ENCODE measurements at regions not wholly inside any gene's neighbourhood (a gene's known extent, or its start where the extent isn't known, plus 50 kb on each side); places are given as distances from the start of the nearest gene placed in this dataset.

- no peak for DNase-seq
Measured at GRCh38 chr20:41951615-41952014, 333.4 kb upstream of the CHD6 start.

- no peak for DNase-seq
Measured at GRCh38 chr20:41939659-41940058, 321.5 kb upstream of the CHD6 start.

GRCh38 chr20:41938353-41938752 is 320.2 kb upstream of the CHD6 start:
- no peak for DNase-seq

GRCh38 chr20:41935259-41935791 is 317.1 kb upstream of the CHD6 start:
- DNase-seq = no peak

- DNase-seq = no peak
Measured at GRCh38 chr20:41932431-41932830, 314.3 kb upstream of the CHD6 start.

GRCh38 chr20:41927655-41928054 is 309.5 kb upstream of the CHD6 start:
- no peak for DNase-seq

- DNase-seq = no peak
Measured at GRCh38 chr20:41927189-41927588, 309.0 kb upstream of the CHD6 start.

- DNase-seq = no peak
Measured at GRCh38 chr20:41925476-41925875, 307.3 kb upstream of the CHD6 start.

GRCh38 chr20:41923624-41924023 is 305.4 kb upstream of the CHD6 start:
- no peak for DNase-seq

GRCh38 chr20:41913146-41913545 is 295.0 kb upstream of the CHD6 start:
- no peak for DNase-seq

- no peak for DNase-seq
Measured at GRCh38 chr20:41910558-41910957, 292.4 kb upstream of the CHD6 start.

GRCh38 chr20:41905199-41905598 is 287.0 kb upstream of the CHD6 start:
- no peak for DNase-seq

- DNase-seq = no peak
Measured at GRCh38 chr20:41903586-41903985, 285.4 kb upstream of the CHD6 start.

GRCh38 chr20:41902346-41902745 is 284.2 kb upstream of the CHD6 start:
- DNase-seq = no peak

GRCh38 chr20:41900201-41900691 is 282.1 kb upstream of the CHD6 start:
- DNase-seq = no peak

- DNase-seq = no peak
Measured at GRCh38 chr20:41897708-41898107, 279.5 kb upstream of the CHD6 start.

- no peak for DNase-seq
Measured at GRCh38 chr20:41895241-41896032, 277.3 kb upstream of the CHD6 start.

GRCh38 chr20:41894255-41894963 is 276.2 kb upstream of the CHD6 start:
- DNase-seq = no peak

GRCh38 chr20:41892031-41892430 is 273.9 kb upstream of the CHD6 start:
- no peak for DNase-seq

GRCh38 chr20:41889844-41890224 is 271.7 kb upstream of the CHD6 start:
- DNase-seq = no peak

GRCh38 chr20:41889126-41889843 is 271.1 kb upstream of the CHD6 start:
- peak in 8 of 56 donors; percentile 1 to 10 (median 2) for DNase-seq

GRCh38 chr20:41888434-41888833 is 270.3 kb upstream of the CHD6 start:
- DNase-seq = no peak

Data from amygdala (tissue), 56 donors.